ENCODE measurements at regions not wholly inside any gene's neighbourhood (a gene's known extent, or its start where the extent isn't known, plus 50 kb on each side); places are given as distances from the start of the nearest gene placed in this dataset.
"Not testable (repeated sequence)": the region's sequence is repeated elsewhere in the genome, so short reads cannot be mapped to it uniquely, and the experiment has no call there.

DNA sequence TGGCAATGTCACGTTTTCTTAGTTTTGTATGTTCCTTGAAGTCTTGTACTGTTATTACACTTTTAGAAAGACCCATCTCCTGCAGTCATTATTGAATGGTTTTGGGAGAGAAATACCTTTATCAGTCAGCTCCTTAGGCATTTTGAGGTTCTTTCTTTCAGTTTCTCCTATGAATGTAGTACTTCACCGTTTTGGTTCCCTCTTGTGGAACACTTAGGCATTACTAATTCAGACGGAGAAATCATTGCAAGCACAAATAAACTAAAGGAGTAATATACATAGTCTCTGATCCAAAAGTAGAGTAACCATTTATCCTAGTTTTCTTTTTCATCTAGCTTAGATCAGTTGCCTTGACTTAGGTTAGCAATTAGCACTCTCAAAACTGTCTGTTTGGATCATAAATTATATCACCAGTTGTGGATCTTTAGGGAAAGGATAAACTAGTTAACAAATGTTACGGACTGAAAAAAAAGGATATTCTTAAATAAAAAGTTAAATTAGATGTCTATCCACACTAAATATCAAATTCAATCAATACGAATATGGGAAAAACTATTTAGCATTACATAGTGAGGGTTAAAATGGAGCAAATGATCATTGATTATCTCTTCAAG, 1538.3 kb upstream of the SEL1L start:
- no peaks in the 10 kb centered on the region for H3K4me1 ChIP-seq (ENCODE audit: control insufficient read depth, insufficient read depth, low read length)
- H3K36me3 ChIP-seq (ENCODE audit: control insufficient read depth, insufficient read depth, low read length) = no peaks in the 10 kb centered on the region
- H3K27me3 ChIP-seq (ENCODE audit: control insufficient read depth, insufficient read depth, low read length) = no peaks in the 10 kb centered on the region
- peaks cover 3% of the 10 kb centered on the region for H3K9me3 ChIP-seq (ENCODE audit: control insufficient read depth, insufficient read depth, low read length)
- no peak overlapping the region for H3K27ac ChIP-seq (ENCODE audit: low read depth, low read length)
- no peak overlapping the region for H3K4me3 ChIP-seq (ENCODE audit: low read depth, low read length)
- no CpG with 5 or more reads among the region's 5 CpGs for WGBS (ENCODE audit: insufficient coverage)
- DNase-seq (ENCODE audit: low read depth in 4 of 6, low spot score in 6 of 6) = no peak

DNA sequence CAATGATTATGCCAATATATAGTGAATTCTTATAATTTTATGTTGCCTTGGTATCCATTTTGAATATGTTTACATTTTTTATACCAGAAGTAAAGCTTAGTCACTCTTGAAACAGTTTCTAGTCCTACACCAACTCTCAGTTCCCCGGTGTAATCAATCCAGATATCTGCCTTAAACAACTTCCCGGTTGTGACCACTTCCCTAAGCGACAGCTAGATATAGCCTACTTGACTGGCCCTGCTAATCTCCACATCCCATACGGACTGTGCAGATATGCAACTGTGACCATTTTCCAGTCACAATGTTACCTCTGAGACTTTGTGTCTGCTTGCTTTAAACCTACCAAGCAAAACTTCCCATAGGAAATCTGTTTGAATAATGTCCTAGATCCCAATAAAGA, 1551.5 kb upstream of the SEL1L start:
- no peak for DNase-seq (ENCODE audit: low read depth in 4 of 6, low spot score in 6 of 6)
- no peak overlapping the region for H3K4me3 ChIP-seq (ENCODE audit: low read depth, low read length)
- H3K9me3 ChIP-seq (ENCODE audit: control insufficient read depth, insufficient read depth, low read length) = no peaks in the 10 kb centered on the region
- no peaks in the 10 kb centered on the region for H3K4me1 ChIP-seq (ENCODE audit: control insufficient read depth, insufficient read depth, low read length)
- H3K27ac ChIP-seq (ENCODE audit: low read depth, low read length) = no peak overlapping the region
- H3K36me3 ChIP-seq (ENCODE audit: control insufficient read depth, insufficient read depth, low read length) = no peaks in the 10 kb centered on the region
- 98% methylated on average over 4 of the region's 4 CpGs for WGBS (ENCODE audit: insufficient coverage)
- H3K27me3 ChIP-seq (ENCODE audit: control insufficient read depth, insufficient read depth, low read length) = no peaks in the 10 kb centered on the region

GRCh38 chr14:83085725-83086124, 1552.1 kb upstream of the SEL1L start:
- H3K4me1 ChIP-seq (ENCODE audit: control insufficient read depth, insufficient read depth, low read length) = no peaks in the 10 kb centered on the region
- no peaks in the 10 kb centered on the region for H3K36me3 ChIP-seq (ENCODE audit: control insufficient read depth, insufficient read depth, low read length)
- DNase-seq (ENCODE audit: low read depth in 4 of 6, low spot score in 6 of 6) = no peak
- H3K27ac ChIP-seq (ENCODE audit: low read depth, low read length) = no peak overlapping the region
- no peak overlapping the region for H3K4me3 ChIP-seq (ENCODE audit: low read depth, low read length)
- H3K9me3 ChIP-seq (ENCODE audit: control insufficient read depth, insufficient read depth, low read length) = no peaks in the 10 kb centered on the region
- no peaks in the 10 kb centered on the region for H3K27me3 ChIP-seq (ENCODE audit: control insufficient read depth, insufficient read depth, low read length)
- WGBS (ENCODE audit: insufficient coverage) = 38% methylated on average over 1 of the region's 1 CpG

- peak in 1 of 6 donors; percentile 34 for DNase-seq (ENCODE audit: low read depth in 4 of 6, low spot score in 6 of 6)
- H3K4me3 ChIP-seq (ENCODE audit: low read depth, low read length); H3K27ac ChIP-seq (ENCODE audit: low read depth, low read length); H3K4me1 ChIP-seq (ENCODE audit: control insufficient read depth, insufficient read depth, low read length); H3K36me3 ChIP-seq (ENCODE audit: control insufficient read depth, insufficient read depth, low read length); H3K27me3 ChIP-seq (ENCODE audit: control insufficient read depth, insufficient read depth, low read length); H3K9me3 ChIP-seq (ENCODE audit: control insufficient read depth, insufficient read depth, low read length): not testable (repeated sequence)
- 44% methylated on average over 38 of the region's 47 CpGs for WGBS (ENCODE audit: insufficient coverage)
Observed at GRCh38 chr14:83091991-83092956, 1558.6 kb upstream of the SEL1L start.

DNA sequence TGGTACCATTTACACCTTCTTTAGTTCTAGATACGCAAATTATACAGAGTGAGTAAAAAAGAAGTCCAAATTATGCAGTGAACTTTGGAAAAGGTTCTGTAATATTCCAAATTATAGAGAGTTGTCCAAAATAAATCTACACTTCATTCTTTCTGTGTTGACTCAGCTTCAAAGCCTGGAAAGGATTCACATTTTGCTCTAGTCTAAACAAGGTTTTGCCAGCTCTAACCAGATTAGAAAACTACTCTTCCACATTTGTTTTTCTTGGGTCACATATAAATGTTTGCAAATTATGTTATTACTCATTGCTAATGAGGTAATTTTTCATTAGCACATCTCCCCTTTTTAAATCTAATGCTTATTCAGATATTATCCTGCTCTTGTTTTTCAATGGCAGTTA, 1562.4 kb upstream of the SEL1L start:
- no peaks in the 10 kb centered on the region for H3K9me3 ChIP-seq (ENCODE audit: control insufficient read depth, insufficient read depth, low read length)
- H3K27ac ChIP-seq (ENCODE audit: low read depth, low read length) = no peak overlapping the region
- DNase-seq (ENCODE audit: low read depth in 4 of 6, low spot score in 6 of 6) = peak in 1 of 6 donors; percentile 49
- no peaks in the 10 kb centered on the region for H3K36me3 ChIP-seq (ENCODE audit: control insufficient read depth, insufficient read depth, low read length)
- H3K4me1 ChIP-seq (ENCODE audit: control insufficient read depth, insufficient read depth, low read length) = no peaks in the 10 kb centered on the region
- no CpG with 5 or more reads among the region's 1 CpG for WGBS (ENCODE audit: insufficient coverage)
- no peak overlapping the region for H3K4me3 ChIP-seq (ENCODE audit: low read depth, low read length)
- H3K27me3 ChIP-seq (ENCODE audit: control insufficient read depth, insufficient read depth, low read length) = peaks cover 4% of the 10 kb centered on the region

DNA sequence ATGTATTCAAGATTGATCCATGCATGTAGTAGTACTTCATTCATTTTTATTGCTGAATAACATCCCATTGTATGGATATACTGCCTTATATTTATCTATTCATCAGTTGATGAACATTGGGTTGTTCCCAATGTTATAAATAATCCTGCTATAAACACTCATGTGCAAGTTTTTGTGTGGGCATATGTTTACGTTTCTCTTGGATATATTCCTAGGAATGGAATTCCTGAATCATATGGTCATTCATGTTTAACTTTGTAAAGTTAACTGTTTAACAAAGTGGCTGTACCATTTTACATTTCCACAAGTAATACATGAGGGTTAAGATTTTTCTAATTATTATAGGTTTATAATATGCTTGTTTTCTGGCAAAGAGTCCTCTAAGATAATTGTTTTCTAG, 1568.2 kb upstream of the SEL1L start:
- Histone ChIP-seq H3K27ac (ENCODE audit: low read depth, low read length) (no peak overlapping the region), H3K9me3 (ENCODE audit: control insufficient read depth, insufficient read depth, low read length) (no peaks in the 10 kb centered on the region), H3K4me1 (ENCODE audit: control insufficient read depth, insufficient read depth, low read length) (no peaks in the 10 kb centered on the region), H3K36me3 (ENCODE audit: control insufficient read depth, insufficient read depth, low read length) (no peaks in the 10 kb centered on the region), H3K27me3 (ENCODE audit: control insufficient read depth, insufficient read depth, low read length) (no peaks in the 10 kb centered on the region), H3K4me3 (ENCODE audit: low read depth, low read length) (no peak overlapping the region)
- no CpG with 5 or more reads among the region's 1 CpG for WGBS (ENCODE audit: insufficient coverage)
- DNase-seq (ENCODE audit: low read depth in 4 of 6, low spot score in 6 of 6) = peak in 1 of 6 donors; percentile 30

GRCh38 chr14:83118029-83118428, 1584.4 kb upstream of the SEL1L start:
- Histone ChIP-seq H3K27me3 (ENCODE audit: control insufficient read depth, insufficient read depth, low read length) (no peaks in the 10 kb centered on the region), H3K4me3 (ENCODE audit: low read depth, low read length) (no peak overlapping the region), H3K4me1 (ENCODE audit: control insufficient read depth, insufficient read depth, low read length) (no peaks in the 10 kb centered on the region), H3K9me3 (ENCODE audit: control insufficient read depth, insufficient read depth, low read length) (no peaks in the 10 kb centered on the region), H3K27ac (ENCODE audit: low read depth, low read length) (no peak overlapping the region), H3K36me3 (ENCODE audit: control insufficient read depth, insufficient read depth, low read length) (no peaks in the 10 kb centered on the region)
- WGBS (ENCODE audit: insufficient coverage) = no CpG with 5 or more reads among the region's 6 CpGs
- DNase-seq (ENCODE audit: low read depth in 4 of 6, low spot score in 6 of 6) = no peak

DNA sequence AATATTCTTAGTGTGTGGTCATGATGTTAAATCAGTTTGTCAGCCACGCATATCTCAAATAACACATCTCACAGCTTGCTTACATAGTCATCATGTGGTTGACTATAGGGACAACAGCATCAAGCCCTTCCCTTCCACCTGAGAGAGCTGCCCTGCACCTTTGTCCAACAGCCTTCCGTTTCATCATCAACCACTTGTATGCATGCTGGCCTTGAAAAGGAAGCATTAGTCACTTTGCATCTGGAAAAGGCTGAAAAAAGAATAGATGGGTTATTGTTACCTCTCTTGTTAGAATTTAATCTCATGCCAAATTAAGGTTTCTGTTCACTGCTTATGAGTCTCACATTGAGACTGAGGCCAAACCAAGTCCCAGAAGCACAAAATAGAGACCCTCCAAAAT, 1586.5 kb upstream of the SEL1L start:
- Histone ChIP-seq H3K4me3 (ENCODE audit: low read depth, low read length) (no peak overlapping the region), H3K9me3 (ENCODE audit: control insufficient read depth, insufficient read depth, low read length) (no peaks in the 10 kb centered on the region), H3K36me3 (ENCODE audit: control insufficient read depth, insufficient read depth, low read length) (no peaks in the 10 kb centered on the region), H3K4me1 (ENCODE audit: control insufficient read depth, insufficient read depth, low read length) (no peaks in the 10 kb centered on the region), H3K27me3 (ENCODE audit: control insufficient read depth, insufficient read depth, low read length) (no peaks in the 10 kb centered on the region), H3K27ac (ENCODE audit: low read depth, low read length) (no peak overlapping the region)
- no peak for DNase-seq (ENCODE audit: low read depth in 4 of 6, low spot score in 6 of 6)
- 100% methylated on average over 1 of the region's 2 CpGs for WGBS (ENCODE audit: insufficient coverage)

- H3K4me1 ChIP-seq (ENCODE audit: control insufficient read depth, insufficient read depth, low read length) = no peaks in the 10 kb centered on the region
- no peaks in the 10 kb centered on the region for H3K36me3 ChIP-seq (ENCODE audit: control insufficient read depth, insufficient read depth, low read length)
- no peaks in the 10 kb centered on the region for H3K9me3 ChIP-seq (ENCODE audit: control insufficient read depth, insufficient read depth, low read length)
- WGBS (ENCODE audit: insufficient coverage) = 93% methylated on average over 2 of the region's 4 CpGs
- no peak for DNase-seq (ENCODE audit: low read depth in 4 of 6, low spot score in 6 of 6)
- no peaks in the 10 kb centered on the region for H3K27me3 ChIP-seq (ENCODE audit: control insufficient read depth, insufficient read depth, low read length)
- no peak overlapping the region for H3K27ac ChIP-seq (ENCODE audit: low read depth, low read length)
- no peak overlapping the region for H3K4me3 ChIP-seq (ENCODE audit: low read depth, low read length)
Observed at GRCh38 chr14:83126076-83126475, 1592.4 kb upstream of the SEL1L start.

DNA sequence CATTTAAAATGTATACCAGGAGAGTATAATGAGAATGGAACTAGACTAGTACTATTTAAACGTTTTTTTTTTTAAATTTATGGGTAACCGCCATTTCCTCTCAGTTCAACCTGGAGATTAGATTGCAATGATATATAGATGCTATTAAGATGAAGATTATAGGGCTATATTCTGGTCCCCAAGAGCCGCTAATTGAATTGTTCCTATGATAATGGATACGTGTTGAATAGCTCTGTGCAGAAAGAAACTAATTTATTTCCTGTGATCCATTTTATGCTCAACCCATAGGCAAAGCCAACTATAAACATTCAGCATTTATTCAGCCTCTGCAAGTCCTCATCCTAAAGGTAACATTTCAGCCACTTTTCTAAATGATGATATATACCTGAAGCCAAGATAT, 1595.1 kb upstream of the SEL1L start:
- H3K27me3 ChIP-seq (ENCODE audit: control insufficient read depth, insufficient read depth, low read length) = no peaks in the 10 kb centered on the region
- WGBS (ENCODE audit: insufficient coverage) = no CpG with 5 or more reads among the region's 4 CpGs
- peak in 1 of 6 donors; percentile 73 for DNase-seq (ENCODE audit: low read depth in 4 of 6, low spot score in 6 of 6)
- no peak overlapping the region for H3K27ac ChIP-seq (ENCODE audit: low read depth, low read length)
- H3K9me3 ChIP-seq (ENCODE audit: control insufficient read depth, insufficient read depth, low read length) = no peaks in the 10 kb centered on the region
- H3K4me1 ChIP-seq (ENCODE audit: control insufficient read depth, insufficient read depth, low read length) = no peaks in the 10 kb centered on the region
- no peak overlapping the region for H3K4me3 ChIP-seq (ENCODE audit: low read depth, low read length)
- no peaks in the 10 kb centered on the region for H3K36me3 ChIP-seq (ENCODE audit: control insufficient read depth, insufficient read depth, low read length)
